Astrocyte (in vitro differentiated cells and primary cell): ENCODE measurements at regions not wholly inside any gene's neighbourhood (a gene's known extent, or its start where the extent isn't known, plus 50 kb on each side); places are given as distances from the start of the nearest gene placed in this dataset.

Source experiments
- DNase-seq: peaks from one replicate; pipeline ENCODE4 v3.0.0-alpha.2; 2010; ENCODE audit warnings: low read depth
- FAIRE-seq: peaks from 2 replicates; lab custom pipeline; 2011; peaks lifted over from hg19 to GRCh38; lab: Jason Lieb, UNC
- H2AFZ ChIP-seq: 2 replicates; pipeline ENCODE4 v1.6.0; 2012; ENCODE audit warnings: low read depth, low read length, inconsistent platforms
- H3K27ac ChIP-seq: 2 replicates; pipeline ENCODE4 v1.5.1; 2011; ENCODE audit warnings: low read depth, low read length, inconsistent platforms
- H3K27me3 ChIP-seq: 2 replicates; pipeline ENCODE4 v1.6.0; 2011; ENCODE audit warnings: low read length, inconsistent platforms; ENCODE audit not compliant: insufficient read depth
- H3K36me3 ChIP-seq: 2 replicates; pipeline ENCODE4 v1.5.1; 2011; ENCODE audit warnings: low read length, inconsistent platforms; ENCODE audit not compliant: insufficient read depth
- H3K4me1 ChIP-seq: 2 replicates; pipeline ENCODE4 v1.5.1; 2011; ENCODE audit warnings: low read length, inconsistent platforms; ENCODE audit not compliant: insufficient read depth
- H3K4me2 ChIP-seq: 2 replicates; pipeline ENCODE4 v1.6.0; 2012; ENCODE audit warnings: low read length, inconsistent platforms
- H3K4me3 ChIP-seq: 2 replicates; pipeline ENCODE4 v1.5.1; 2011; ENCODE audit warnings: low read depth, mild to moderate bottlenecking, low read length, inconsistent platforms; ENCODE audit not compliant: insufficient read depth
- H3K79me2 ChIP-seq: 2 replicates; pipeline ENCODE4 v1.6.0; 2012; ENCODE audit warnings: mild to moderate bottlenecking, low read length, inconsistent platforms; ENCODE audit not compliant: insufficient read depth
- H3K9ac ChIP-seq: 2 replicates; pipeline ENCODE4 v1.6.0; 2012; ENCODE audit warnings: mild to moderate bottlenecking, low read length, inconsistent platforms
- H3K9me3 ChIP-seq: 2 replicates; pipeline ENCODE4 v1.5.1; 2012; ENCODE audit warnings: low read depth, mild to moderate bottlenecking, low read length, inconsistent platforms; ENCODE audit not compliant: insufficient read depth
- H4K20me1 ChIP-seq: 2 replicates; pipeline ENCODE4 v1.6.0; 2012; ENCODE audit warnings: low read length, inconsistent platforms; ENCODE audit not compliant: insufficient read depth
- H3K27ac Mint-ChIP-seq: one replicate; pipeline ENCODE4 v1.8.0; 2021; ENCODE audit warnings: mild to moderate bottlenecking, mixed read lengths; ENCODE audit not compliant: unreplicated experiment
- H3K27me3 Mint-ChIP-seq: one replicate; pipeline ENCODE4 v1.8.0; 2021; ENCODE audit warnings: low read depth, mixed read lengths; ENCODE audit not compliant: unreplicated experiment
- H3K36me3 Mint-ChIP-seq: one replicate; pipeline ENCODE4 v1.8.0; 2021; ENCODE audit warnings: low read depth, mixed read lengths; ENCODE audit not compliant: unreplicated experiment
- H3K4me1 Mint-ChIP-seq: one replicate; pipeline ENCODE4 v1.8.0; 2021; ENCODE audit warnings: low read depth, mixed read lengths; ENCODE audit not compliant: unreplicated experiment
- H3K4me3 Mint-ChIP-seq: one replicate; pipeline ENCODE4 v1.8.0; 2021; ENCODE audit warnings: mild to moderate bottlenecking, moderate library complexity, mixed read lengths; ENCODE audit not compliant: unreplicated experiment
- H3K9me3 Mint-ChIP-seq: one replicate; pipeline ENCODE4 v1.8.0; 2021; ENCODE audit warnings: mild to moderate bottlenecking, mixed read lengths; ENCODE audit not compliant: unreplicated experiment
- CTCF ChIP-seq: IDR thresholded peaks from 2 replicates; pipeline ENCODE4 v1.5.1; 2011; ENCODE audit warnings: low read depth, mild to moderate bottlenecking, inconsistent platforms, low read length, moderate library complexity; ENCODE audit not compliant: insufficient read depth
- EZH2 ChIP-seq: IDR thresholded peaks from 2 replicates; pipeline ENCODE4 v1.6.1; 2012; ENCODE audit warnings: mild to moderate bottlenecking, low read length, inconsistent platforms; ENCODE audit not compliant: insufficient read depth

- no peak overlapping the region for H3K4me3 Mint-ChIP-seq
- H3K9me3 Mint-ChIP-seq = peaks cover 2% of the 10 kb centered on the region
- peaks cover 3% of the 10 kb centered on the region for H3K4me1 Mint-ChIP-seq
- no peak overlapping the region for H3K4me3 ChIP-seq
- H3K27me3 Mint-ChIP-seq = peaks cover 51% of the 10 kb centered on the region
- no peak overlapping the region for H3K9ac ChIP-seq
- H3K79me2 ChIP-seq = no peaks in the 10 kb centered on the region
- H3K36me3 Mint-ChIP-seq = peaks cover 1% of the 10 kb centered on the region
- H3K36me3 ChIP-seq = no peaks in the 10 kb centered on the region
- no peak for FAIRE-seq
- no peak overlapping the region for H2AFZ ChIP-seq
- TF ChIP-seq CTCF (no peak), EZH2 (no peak)
- no peaks in the 10 kb centered on the region for H3K4me1 ChIP-seq
- H3K9me3 ChIP-seq = peaks cover 3% of the 10 kb centered on the region
- H3K4me2 ChIP-seq = no peak overlapping the region
- DNase-seq = no peak
- H3K27ac ChIP-seq = no peak overlapping the region
- no peak overlapping the region for H3K27ac Mint-ChIP-seq
- H3K27me3 ChIP-seq = no peaks in the 10 kb centered on the region
- H4K20me1 ChIP-seq = no peaks in the 10 kb centered on the region
These were observed 443.7 kb downstream of the NR2F2 start for GRCh38 chr15:96774216-96774615.

- H3K79me2 ChIP-seq = no peaks in the 10 kb centered on the region
- no peaks in the 10 kb centered on the region for H3K4me1 Mint-ChIP-seq
- H3K36me3 Mint-ChIP-seq = peaks cover 1% of the 10 kb centered on the region
- H3K27ac ChIP-seq = no peak overlapping the region
- H3K27ac Mint-ChIP-seq = no peak overlapping the region
- FAIRE-seq (no peak), DNase-seq (no peak)
- no peak for TF ChIP-seq EZH2
- TF ChIP-seq CTCF = no peak
- no peak overlapping the region for H3K4me2 ChIP-seq
- H3K4me1 ChIP-seq = no peaks in the 10 kb centered on the region
- H3K4me3 Mint-ChIP-seq = no peak overlapping the region
- H3K9me3 ChIP-seq = peaks cover 5% of the 10 kb centered on the region
- peaks cover 48% of the 10 kb centered on the region for H3K27me3 Mint-ChIP-seq
- H3K9me3 Mint-ChIP-seq = no peaks in the 10 kb centered on the region
- H3K4me3 ChIP-seq = no peak overlapping the region
- H4K20me1 ChIP-seq = no peaks in the 10 kb centered on the region
- no peaks in the 10 kb centered on the region for H3K36me3 ChIP-seq
- H2AFZ ChIP-seq = no peak overlapping the region
- no peaks in the 10 kb centered on the region for H3K27me3 ChIP-seq
- no peak overlapping the region for H3K9ac ChIP-seq
These were observed 453.2 kb downstream of the NR2F2 start for GRCh38 chr15:96783746-96784145.

- no peaks in the 10 kb centered on the region for H4K20me1 ChIP-seq
- DNase-seq = no peak
These were observed 459.5 kb downstream of the NR2F2 start for GRCh38 chr15:96790004-96790403.

More at GRCh38 chr15:96790004-96790403, 459.5 kb downstream of the NR2F2 start:
- Mint-ChIP-seq H3K36me3 (no peaks in the 10 kb centered on the region), H3K9me3 (peaks cover 2% of the 10 kb centered on the region), H3K4me3 (no peak overlapping the region), H3K4me1 (no peaks in the 10 kb centered on the region), H3K27me3 (peaks cover 18% of the 10 kb centered on the region), H3K27ac (no peak overlapping the region)
- TF ChIP-seq CTCF = no peak
- no peak for TF ChIP-seq EZH2
- no peak overlapping the region for H3K27ac ChIP-seq
- H3K4me2 ChIP-seq = no peak overlapping the region
- no peaks in the 10 kb centered on the region for H3K27me3 ChIP-seq
- H3K4me3 ChIP-seq = no peak overlapping the region
- H3K9ac ChIP-seq = no peak overlapping the region
- H3K79me2 ChIP-seq = no peaks in the 10 kb centered on the region
- H3K36me3 ChIP-seq = no peaks in the 10 kb centered on the region
- peaks cover 3% of the 10 kb centered on the region for H3K9me3 ChIP-seq
- H3K4me1 ChIP-seq = no peaks in the 10 kb centered on the region
- FAIRE-seq = no peak
- H2AFZ ChIP-seq = no peak overlapping the region
